IMR-90 (cell line): ENCODE measurements at regions not wholly inside any gene's neighbourhood (a gene's known extent, or its start where the extent isn't known, plus 50 kb on each side); places are given as distances from the start of the nearest gene placed in this dataset.

Experiments
- ATAC-seq: fragments of 200-7000 bp; cut with Tn5 transposase; 2 replicates; pipeline ENCODE4 v1.9.1; 2020; ENCODE audit warnings: low read depth, mild to moderate bottlenecking, moderate library complexity
- BruUV-seq: library from RNA; stranded (reverse); fragments of 400-500 nt; replicated peaks from 2 replicates; lab custom pipeline; 2021; lab: Mats Ljungman, UMichigan
- CTCF ChIA-PET: fragments of 300-600 bp; formaldehyde crosslinking; extraction: SDS; loops from one replicate; lab custom pipeline; 2021; ENCODE audit warnings: antibody characterized with exemption; lab: Yijun Ruan, JAX
- POLR2A ChIA-PET: fragments of 300-600 bp; sonication (Branson Sonifier 250); formaldehyde crosslinking; loops from one replicate; lab custom pipeline; 2022; ENCODE audit warnings: antibody characterized with exemption; ENCODE audit not compliant: unreplicated experiment; lab: Charles Lee
- DNase-seq: peaks from one replicate; pipeline ENCODE4 v3.0.0; 2013
- H2AFZ ChIP-seq: replicated peaks from 2 replicates; pipeline ENCODE3; 2013; ENCODE audit warnings: low read length, mild to moderate bottlenecking; ENCODE audit not compliant: poor library complexity
- H2AK5ac ChIP-seq: 2 replicates; pipeline ENCODE4 v1.6.1; 2013; ENCODE audit warnings: low read depth, low read length, inconsistent platforms
- H2AK9ac ChIP-seq: replicated peaks from 2 replicates; pipeline ENCODE3; 2013; ENCODE audit warnings: mild to moderate bottlenecking, low read depth, low read length, moderate library complexity; ENCODE audit not compliant: poor library complexity
- H2BK120ac ChIP-seq: 2 replicates; pipeline ENCODE4 v1.6.1; 2013; ENCODE audit warnings: low read depth, low read length, inconsistent platforms
- H2BK15ac ChIP-seq: 3 replicates; pipeline ENCODE4 v1.6.1; 2013; ENCODE audit warnings: low read depth, low read length, inconsistent platforms
- H2BK20ac ChIP-seq: 2 replicates; pipeline ENCODE4 v1.6.1; 2013; ENCODE audit warnings: low read depth, mild to moderate bottlenecking, inconsistent platforms, low read length, moderate library complexity
- H2BK5ac ChIP-seq: 2 replicates; pipeline ENCODE4 v1.6.1; 2013; ENCODE audit warnings: mild to moderate bottlenecking, low read depth, low read length, inconsistent platforms; ENCODE audit not compliant: poor library complexity, severe bottlenecking
- H3K14ac ChIP-seq: replicated peaks from 2 replicates; pipeline ENCODE4 v1.6.1; 2013; ENCODE audit warnings: low read depth, low read length, inconsistent platforms
- H3K18ac ChIP-seq: 2 replicates; pipeline ENCODE4 v1.6.1; 2013; ENCODE audit warnings: low read depth, low read length, control low read depth
- H3K23ac ChIP-seq: 2 replicates; pipeline ENCODE4 v1.6.1; 2013; ENCODE audit warnings: low read depth, low read length, inconsistent platforms
- H3K27ac ChIP-seq: 2 replicates; pipeline ENCODE4 v1.5.1; 2013; ENCODE audit warnings: mild to moderate bottlenecking, control low read depth, low read length; ENCODE audit not compliant: insufficient read depth
- H3K27me3 ChIP-seq: 2 replicates; pipeline ENCODE4 v1.6.1; 2013; ENCODE audit warnings: low read length; ENCODE audit not compliant: control insufficient read depth, insufficient read depth
- H3K36me3 ChIP-seq: 2 replicates; pipeline ENCODE4 v1.6.1; 2013; ENCODE audit warnings: low read length, mixed read lengths; ENCODE audit not compliant: control insufficient read depth, insufficient read depth
- H3K4ac ChIP-seq: 2 replicates; pipeline ENCODE4 v1.6.1; 2013; ENCODE audit warnings: low read depth, low read length, inconsistent platforms
- H3K4me1 ChIP-seq: 2 replicates; pipeline ENCODE4 v1.6.1; 2013; ENCODE audit warnings: low read length, mixed read lengths; ENCODE audit not compliant: control insufficient read depth, insufficient read depth
- H3K4me2 ChIP-seq: 2 replicates; pipeline ENCODE4 v1.6.1; 2013; ENCODE audit warnings: low read depth, mild to moderate bottlenecking, control low read depth, low read length, moderate library complexity
- H3K4me3 ChIP-seq: 2 replicates; pipeline ENCODE4 v1.5.1; 2013; ENCODE audit warnings: low read depth, mild to moderate bottlenecking, control low read depth, low read length, moderate library complexity; ENCODE audit not compliant: insufficient read depth
- H3K56ac ChIP-seq: 2 replicates; pipeline ENCODE4 v1.6.1; 2013; ENCODE audit warnings: low read length, inconsistent platforms; ENCODE audit not compliant: insufficient read depth; ENCODE audit errors: extremely low read depth
- H3K79me1 ChIP-seq, 2 experiments: 2 replicates each; pipeline ENCODE4 v1.6.1; 2013; ENCODE audit warnings: low read length in 2 of 2, inconsistent platforms in 1 of 2, low read depth in 1 of 2
- H3K9ac ChIP-seq: 2 replicates; pipeline ENCODE4 v1.6.1; 2013; ENCODE audit warnings: low read depth, low read length, control low read depth
- H3K9me1 ChIP-seq: 2 replicates; pipeline ENCODE4 v1.6.1; 2013; ENCODE audit warnings: low read length, inconsistent platforms; ENCODE audit not compliant: insufficient read depth
- H3K9me3 ChIP-seq: 2 replicates; pipeline ENCODE4 v1.6.1; 2013; ENCODE audit warnings: low read length; ENCODE audit not compliant: control insufficient read depth, insufficient read depth
- H4K20me1 ChIP-seq: 2 replicates; pipeline ENCODE4 v1.6.1; 2013; ENCODE audit warnings: low read length, inconsistent platforms; ENCODE audit not compliant: insufficient read depth
- H4K5ac ChIP-seq: 2 replicates; pipeline ENCODE4 v1.6.1; 2013; ENCODE audit warnings: mild to moderate bottlenecking, low read depth, low read length, control low read depth
- H4K8ac ChIP-seq, 2 experiments: 2 replicates each; pipeline ENCODE4 v1.6.1; 2013; ENCODE audit warnings: low read depth in 2 of 2, low read length in 2 of 2, control low read depth in 1 of 2, inconsistent platforms in 1 of 2
- H4K91ac ChIP-seq: 2 replicates; pipeline ENCODE4 v1.6.1; 2013; ENCODE audit warnings: low read depth, low read length, inconsistent platforms; ENCODE audit not compliant: insufficient read depth
- BHLHE40 ChIP-seq: fragments of 150-350 bp; IDR thresholded peaks from 2 replicates; pipeline ENCODE4 v1.6.1; 2016; ENCODE audit warnings: mild to moderate bottlenecking, low read depth, low read length
- CEBPB ChIP-seq: IDR thresholded peaks from 2 replicates; pipeline ENCODE4 v1.6.1; 2012; ENCODE audit warnings: low read depth, low read length, improper control_type of control experiment
- FOS ChIP-seq: fragments of 150-350 bp; IDR thresholded peaks from 2 replicates; pipeline ENCODE4 v1.6.1; 2016; ENCODE audit warnings: low read depth, low read length
- MAFK ChIP-seq: IDR thresholded peaks from 2 replicates; pipeline ENCODE4 v1.6.1; 2012; ENCODE audit warnings: low read depth, low read length, improper control_type of control experiment
- NFE2L2 ChIP-seq: fragments of 150-350 bp; IDR thresholded peaks from 2 replicates; pipeline ENCODE4 v1.6.1; 2016; ENCODE audit warnings: low read depth, mild to moderate bottlenecking, low read length
- RCOR1 ChIP-seq: IDR thresholded peaks from 2 replicates; pipeline ENCODE4 v1.6.1; 2012; ENCODE audit warnings: mild to moderate bottlenecking, low read length, improper control_type of control experiment; ENCODE audit not compliant: insufficient replicate concordance
- WGBS, 2 experiments: methylation state at CpG; one replicate each; pipeline versions ENCODE4 v1.1.5 to v1.1.7; 2013; ENCODE audit warnings: missing lambda C conversion rate in 2 of 2; ENCODE audit not compliant: insufficient read length in 1 of 2; ENCODE audit errors: extremely low coverage in 2 of 2; 5-methylcytosine and 5-hydroxymethylcytosine counted together
- dilution Hi-C: fragments of 300-500 bp; cut with HindIII; formaldehyde crosslinking; loops from one replicate; pipeline ENCODE4 v1.14.3; 2018; ENCODE audit warnings: low sequenced_read_pairs; ENCODE audit not compliant: unreplicated experiment
- in situ Hi-C: fragments of 300-500 bp; cut with MboI; formaldehyde crosslinking; loops from 3 replicates; pipeline ENCODE4 v1.14.3; 2019; ENCODE audit warnings: low sequenced_read_pairs, inconsistent platforms, mixed read lengths
- intact Hi-C: fragments of 100-400 bp; cut with micrococcal nuclease; formaldehyde crosslinking; loops from 2 replicates; pipeline ENCODE4 v1.10.0; 2022
- TF ChIP-seq, protein P1 (sequence below): conservative IDR thresholded peaks from 2 replicates; pipeline ENCODE4 v1.5.1; 2012; ENCODE audit warnings: mild to moderate bottlenecking, low read depth, low read length, improper control_type of control experiment
- TF ChIP-seq, protein P2 (sequence below): fragments of 150-350 bp; IDR thresholded peaks from 2 replicates; pipeline ENCODE4 v1.6.1; 2016; ENCODE audit warnings: low read depth, mild to moderate bottlenecking, low read length, moderate library complexity, borderline replicate concordance

DNA sequence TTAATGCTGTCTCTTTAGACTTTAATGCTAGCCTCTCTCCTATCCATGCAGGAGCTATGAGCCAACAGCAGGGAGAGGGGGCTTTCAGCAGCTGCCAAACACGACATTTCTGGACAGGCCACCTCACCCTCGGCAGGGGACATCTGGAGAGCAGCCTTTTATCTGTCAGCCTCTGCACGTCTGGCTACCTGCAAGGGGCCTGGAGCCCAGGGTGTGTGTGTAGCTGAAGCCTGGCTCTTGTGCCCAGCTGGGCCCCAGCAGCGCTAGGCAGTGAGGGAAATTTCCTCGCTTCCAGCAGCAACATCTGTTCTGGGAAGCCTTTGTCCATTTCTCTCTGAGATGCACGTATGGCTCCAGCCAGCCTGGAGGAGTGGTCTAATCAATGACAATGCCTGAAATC lies 728.7 kb upstream of the ID2 start:
- no peak for DNase-seq
- no peak for ATAC-seq
- peaks cover 4% of the 10 kb centered on the region for H3K27me3 ChIP-seq
- H3K18ac ChIP-seq: no peak overlapping the region
- H2BK15ac ChIP-seq: no peak overlapping the region
- no peak overlapping the region for H4K5ac ChIP-seq
- ChIA-PET POLR2A (no interaction called here), CTCF (interaction anchor here (1.2 kb wide), 1 partner anchor 10 kb away, joined by 3 read pairs; no protein-coding TSS in a partner anchor)
- H3K9ac ChIP-seq: no peak overlapping the region
- no peak overlapping the region for H2BK20ac ChIP-seq
- WGBS, 2 experiments: 70% methylated on average over 4 of the region's 6 CpGs; no CpG with 5 or more reads in 1 of the 2 experiments
- H4K91ac ChIP-seq: no peak overlapping the region
- H3K4me2 ChIP-seq: no peak overlapping the region
- H3K4ac ChIP-seq: no peak overlapping the region
- H3K23ac ChIP-seq: no peak overlapping the region
- no peak overlapping the region for H3K4me3 ChIP-seq
- no peaks in the 10 kb centered on the region for H3K9me3 ChIP-seq
- no peak overlapping the region for H2BK5ac ChIP-seq
- dilution Hi-C loops (no loop called here), intact Hi-C loops (no loop called here), in situ Hi-C loops (no loop called here)
- no peaks in the 10 kb centered on the region for H3K4me1 ChIP-seq
- H3K9me1 ChIP-seq: no peaks in the 10 kb centered on the region
- H3K56ac ChIP-seq: no peak overlapping the region
- H4K20me1 ChIP-seq: no peaks in the 10 kb centered on the region
- BruUV-seq: no TSS peak
- H3K27ac ChIP-seq: no peak overlapping the region
- no peak overlapping the region for H2BK120ac ChIP-seq
- no peak overlapping the region for H2AK9ac ChIP-seq
- no peak overlapping the region for H2AFZ ChIP-seq
- H2AK5ac ChIP-seq: no peak overlapping the region
- TF ChIP-seq MAFK (no peak), NFE2L2 (no peak), CEBPB (no peak), FOS (no peak), RCOR1 (no peak), BHLHE40 (no peak)
- TF ChIP-seq, protein P1, sequence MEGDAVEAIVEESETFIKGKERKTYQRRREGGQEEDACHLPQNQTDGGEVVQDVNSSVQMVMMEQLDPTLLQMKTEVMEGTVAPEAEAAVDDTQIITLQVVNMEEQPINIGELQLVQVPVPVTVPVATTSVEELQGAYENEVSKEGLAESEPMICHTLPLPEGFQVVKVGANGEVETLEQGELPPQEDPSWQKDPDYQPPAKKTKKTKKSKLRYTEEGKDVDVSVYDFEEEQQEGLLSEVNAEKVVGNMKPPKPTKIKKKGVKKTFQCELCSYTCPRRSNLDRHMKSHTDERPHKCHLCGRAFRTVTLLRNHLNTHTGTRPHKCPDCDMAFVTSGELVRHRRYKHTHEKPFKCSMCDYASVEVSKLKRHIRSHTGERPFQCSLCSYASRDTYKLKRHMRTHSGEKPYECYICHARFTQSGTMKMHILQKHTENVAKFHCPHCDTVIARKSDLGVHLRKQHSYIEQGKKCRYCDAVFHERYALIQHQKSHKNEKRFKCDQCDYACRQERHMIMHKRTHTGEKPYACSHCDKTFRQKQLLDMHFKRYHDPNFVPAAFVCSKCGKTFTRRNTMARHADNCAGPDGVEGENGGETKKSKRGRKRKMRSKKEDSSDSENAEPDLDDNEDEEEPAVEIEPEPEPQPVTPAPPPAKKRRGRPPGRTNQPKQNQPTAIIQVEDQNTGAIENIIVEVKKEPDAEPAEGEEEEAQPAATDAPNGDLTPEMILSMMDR: no peak
- TF ChIP-seq, protein P2, sequence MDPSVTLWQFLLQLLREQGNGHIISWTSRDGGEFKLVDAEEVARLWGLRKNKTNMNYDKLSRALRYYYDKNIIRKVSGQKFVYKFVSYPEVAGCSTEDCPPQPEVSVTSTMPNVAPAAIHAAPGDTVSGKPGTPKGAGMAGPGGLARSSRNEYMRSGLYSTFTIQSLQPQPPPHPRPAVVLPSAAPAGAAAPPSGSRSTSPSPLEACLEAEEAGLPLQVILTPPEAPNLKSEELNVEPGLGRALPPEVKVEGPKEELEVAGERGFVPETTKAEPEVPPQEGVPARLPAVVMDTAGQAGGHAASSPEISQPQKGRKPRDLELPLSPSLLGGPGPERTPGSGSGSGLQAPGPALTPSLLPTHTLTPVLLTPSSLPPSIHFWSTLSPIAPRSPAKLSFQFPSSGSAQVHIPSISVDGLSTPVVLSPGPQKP: no peak
- no peaks in the 10 kb centered on the region for H3K36me3 ChIP-seq
- H3K79me1 ChIP-seq: no peaks in the 10 kb centered on the region
- H3K14ac ChIP-seq: no peak overlapping the region
- H4K8ac ChIP-seq: no peak overlapping the region
